ENCODE measurements at regions not wholly inside any gene's neighbourhood (a gene's known extent, or its start where the extent isn't known, plus 50 kb on each side); places are given as distances from the start of the nearest gene placed in this dataset.

GRCh38 chr7:98700533-98700932 is 83.4 kb downstream of the NPTX2 start (continued):
- no peak for TF ChIP-seq EGR1 (IDR thresholded peaks at IDR 0.05; ENCODE audit: low read depth)
- TF ChIP-seq ZNF274 (IDR thresholded peaks at IDR 0.05; ENCODE audit: low read depth, low read length), result no peak
- no peak for TF ChIP-seq SP1 (IDR thresholded peaks at IDR 0.05; ENCODE audit: low read depth)
- TF ChIP-seq TCF7L2 (IDR thresholded peaks at IDR 0.05; ENCODE audit: borderline replicate concordance, extremely low read depth, insufficient read depth, insufficient read length), result no peak
- no peak for TF ChIP-seq JUND (IDR thresholded peaks at IDR 0.05)
- no peak for TF ChIP-seq SIN3A (IDR thresholded peaks at IDR 0.05; ENCODE audit: low read depth)
- TF ChIP-seq ZBTB33 (IDR thresholded peaks at IDR 0.05; ENCODE audit: extremely low read depth, insufficient replicate concordance, low read length), result no peak
- no peak for TF ChIP-seq YY1 (IDR thresholded peaks at IDR 0.05; ENCODE audit: extremely low read depth, insufficient replicate concordance, low read depth, low read length)
- TF ChIP-seq EZH2 (IDR thresholded peaks at IDR 0.05), result no peak

- RAD21 ChIA-PET (ENCODE audit: low non-redundant PET in 1 of 2, low total read pairs in 2 of 2, uncharacterized antibody in 2 of 2, unreplicated experiment in 2 of 2), result no interaction called here
- TF ChIP-seq SIN3A (IDR thresholded peaks at IDR 0.05; ENCODE audit: low read depth), result no peak
- no peak for TF ChIP-seq EGR1 (IDR thresholded peaks at IDR 0.05; ENCODE audit: low read depth)
- TF ChIP-seq CTCF (IDR thresholded peaks at IDR 0.05 in 2 of 3, conservative IDR thresholded peaks at IDR 0.05 in 1 of 3; ENCODE audit: borderline replicate concordance in 1 of 3, insufficient read depth in 1 of 3, low read depth in 2 of 3, low read length in 2 of 3), result no peak
- TF ChIP-seq RAD21 (IDR thresholded peaks at IDR 0.05; ENCODE audit: low read depth), result no peak
- TF ChIP-seq MAX (IDR thresholded peaks at IDR 0.05), result no peak
- no peak for TF ChIP-seq ELF1 (IDR thresholded peaks at IDR 0.05; ENCODE audit: borderline replicate concordance, low read depth)
- TF ChIP-seq ZNF274 (IDR thresholded peaks at IDR 0.05; ENCODE audit: low read depth, low read length), result no peak
- TF ChIP-seq POLR2AphosphoS5 (IDR thresholded peaks at IDR 0.05; ENCODE audit: low read depth, low read length), result no peak
- no peak for TF ChIP-seq TCF7L2 (IDR thresholded peaks at IDR 0.05; ENCODE audit: borderline replicate concordance, extremely low read depth, insufficient read depth, insufficient read length)
- no peak for TF ChIP-seq CBX3 (IDR thresholded peaks at IDR 0.05; ENCODE audit: low read depth)
- no peak for TF ChIP-seq ZBTB33 (IDR thresholded peaks at IDR 0.05; ENCODE audit: extremely low read depth, insufficient replicate concordance, low read length)
- no peak for TF ChIP-seq EZH2phosphoT487 (IDR thresholded peaks at IDR 0.05; ENCODE audit: borderline replicate concordance)
- no peak for ATAC-seq
- Histone ChIP-seq H3K27me3 (ENCODE audit: insufficient read depth, low read length) (0 out of 2 replicates have a peak, but pooled peaks cover 3% of the 10 kb centered on the region), H3K4me3 (replicated peaks in 1 of 2; ENCODE audit: low read depth in 1 of 2, low read length in 2 of 2) (no peak overlapping the region), H2AFZ (ENCODE audit: low read depth, low read length, poor library complexity, severe bottlenecking) (no peak overlapping the region), H3K9ac (ENCODE audit: low read length) (no peak overlapping the region), H4K20me1 (ENCODE audit: insufficient read depth) (no peaks in the 10 kb centered on the region), H3K9me2 (ENCODE audit: insufficient read depth) (no peaks in the 10 kb centered on the region), H3K79me2 (ENCODE audit: insufficient read depth, low read length) (no peaks in the 10 kb centered on the region), H3K4me1 (ENCODE audit: control insufficient read depth in 1 of 2, insufficient read depth in 2 of 2, low read length in 2 of 2) (no peaks in the 10 kb centered on the region), H3K4me2 (ENCODE audit: low read length) (no peak overlapping the region), H3K27ac (ENCODE audit: low read depth, low read length) (no peak overlapping the region), H3K36me3 (ENCODE audit: control insufficient read depth in 1 of 2, insufficient read depth in 2 of 2, low read length in 2 of 2) (no peaks in the 10 kb centered on the region), H3K9me3 (ENCODE audit: control insufficient read depth in 1 of 2, insufficient read depth in 1 of 2, low read depth in 1 of 2, low read length in 2 of 2) (no peaks in the 10 kb centered on the region)
- BruUV-seq (replicated peaks), result no TSS peak
- intact Hi-C loops (cut with micrococcal nuclease), result no loop called here
- CTCF ChIA-PET, result no interaction called here
- POLR2A ChIA-PET, result no interaction called here
- DNase-seq (ENCODE audit: low read depth, low spot score), result no peak
Measured at GRCh38 chr7:98701372-98701771, 84.3 kb downstream of the NPTX2 start.

Measured in HCT116 (cell line).